ENCODE measurements at regions not wholly inside any gene's neighbourhood (a gene's known extent, or its start where the extent isn't known, plus 50 kb on each side); places are given as distances from the start of the nearest gene placed in this dataset.
"Not testable (repeated sequence)": the region's sequence is repeated elsewhere in the genome, so short reads cannot be mapped to it uniquely, and the experiment has no call there.

GRCh38 chr21:23593582-23593981 is 2013.7 kb downstream of the MRPL39 start:
- Histone ChIP-seq H3K4me3 (no peak overlapping the region), H3K9me3 (no peaks in the 10 kb centered on the region), H3K36me3 (no peaks in the 10 kb centered on the region), H3K4me1 (ENCODE audit: insufficient read depth) (no peaks in the 10 kb centered on the region), H3K27me3 (no peaks in the 10 kb centered on the region), H3K27ac (no peak overlapping the region)
- intact Hi-C loops (cut with DNase I), result no loop called here
- DNase-seq, result no peak
- WGBS, 3 donors, result 68 to 78% (median 77%) methylated on average over 1 of the region's 1 CpG
- no peak for TF ChIP-seq POLR2A (IDR thresholded peaks at IDR 0.05)
- no peak for TF ChIP-seq CTCF (IDR thresholded peaks at IDR 0.05)
- no peak for TF ChIP-seq EP300 (IDR thresholded peaks at IDR 0.05)

GRCh38 chr21:23585419-23585818 is 2021.9 kb downstream of the MRPL39 start:
- no peaks in the 10 kb centered on the region for H3K27me3 ChIP-seq
- no peaks in the 10 kb centered on the region for H3K36me3 ChIP-seq
- no peaks in the 10 kb centered on the region for H3K9me3 ChIP-seq
- H3K4me3 ChIP-seq, result no peak overlapping the region
- H3K27ac ChIP-seq, result no peak overlapping the region
- WGBS, 3 donors, result 55 to 67% (median 58%) methylated on average over 2 of the region's 2 CpGs
- TF ChIP-seq EP300 (IDR thresholded peaks at IDR 0.05) (no peak), CTCF (IDR thresholded peaks at IDR 0.05) (no peak), POLR2A (IDR thresholded peaks at IDR 0.05) (no peak)
- intact Hi-C loops (cut with DNase I), result no loop called here
- DNase-seq, result no peak
- H3K4me1 ChIP-seq (ENCODE audit: insufficient read depth), result no peaks in the 10 kb centered on the region

GRCh38 chr21:23579573-23579972 is 2027.7 kb downstream of the MRPL39 start:
- H3K9me3 ChIP-seq, result no peaks in the 10 kb centered on the region
- no peak overlapping the region for H3K4me3 ChIP-seq
- H3K27me3 ChIP-seq, result no peaks in the 10 kb centered on the region
- no peak for TF ChIP-seq POLR2A (IDR thresholded peaks at IDR 0.05)
- no peak for TF ChIP-seq EP300 (IDR thresholded peaks at IDR 0.05)
- TF ChIP-seq CTCF (IDR thresholded peaks at IDR 0.05), result no peak
- no peak overlapping the region for H3K27ac ChIP-seq
- intact Hi-C loops (cut with DNase I), result no loop called here
- no peaks in the 10 kb centered on the region for H3K4me1 ChIP-seq (ENCODE audit: insufficient read depth)
- DNase-seq, result no peak
- no peaks in the 10 kb centered on the region for H3K36me3 ChIP-seq

- no peaks in the 10 kb centered on the region for H3K4me1 ChIP-seq (ENCODE audit: insufficient read depth)
- no peak for TF ChIP-seq POLR2A (IDR thresholded peaks at IDR 0.05)
- TF ChIP-seq CTCF (IDR thresholded peaks at IDR 0.05), result no peak
- no peak for TF ChIP-seq EP300 (IDR thresholded peaks at IDR 0.05)
- no peaks in the 10 kb centered on the region for H3K9me3 ChIP-seq
- H3K27me3 ChIP-seq, result no peaks in the 10 kb centered on the region
- intact Hi-C loops (cut with DNase I), result no loop called here
- no peak for DNase-seq
- H3K36me3 ChIP-seq, result no peaks in the 10 kb centered on the region
- H3K27ac ChIP-seq, result no peak overlapping the region
- WGBS, 3 donors, result 68 to 75% (median 74%) methylated on average over 1 of the region's 1 CpG
- H3K4me3 ChIP-seq, result no peak overlapping the region
Observed at GRCh38 chr21:23578027-23578426, 2029.3 kb downstream of the MRPL39 start.

GRCh38 chr21:23574932-23575331 is 2032.3 kb downstream of the MRPL39 start:
- intact Hi-C loops (cut with DNase I), result no loop called here
- H3K27ac ChIP-seq, result no peak overlapping the region
- WGBS, 3 donors, result 73 to 83% (median 78%) methylated on average over 9 of the region's 9 CpGs
- H3K36me3 ChIP-seq, result no peaks in the 10 kb centered on the region
- no peaks in the 10 kb centered on the region for H3K4me1 ChIP-seq (ENCODE audit: insufficient read depth)
- no peak for DNase-seq
- no peaks in the 10 kb centered on the region for H3K9me3 ChIP-seq
- no peak overlapping the region for H3K4me3 ChIP-seq
- TF ChIP-seq POLR2A (IDR thresholded peaks at IDR 0.05) (no peak), EP300 (IDR thresholded peaks at IDR 0.05) (no peak), CTCF (IDR thresholded peaks at IDR 0.05) (no peak)
- H3K27me3 ChIP-seq, result no peaks in the 10 kb centered on the region

- H3K27ac ChIP-seq; H3K9me3 ChIP-seq; intact Hi-C loops (cut with DNase I); H3K27me3 ChIP-seq; H3K4me1 ChIP-seq (ENCODE audit: insufficient read depth); H3K36me3 ChIP-seq; H3K4me3 ChIP-seq; DNase-seq: not testable (repeated sequence)
- 83 to 88% (median 84%) methylated on average over 5 of the region's 5 CpGs for WGBS, 3 donors
Observed at GRCh38 chr21:23548924-23549323, 2058.4 kb downstream of the MRPL39 start.
